Prostate gland (tissue), 2 donors: ENCODE measurements at regions not wholly inside any gene's neighbourhood (a gene's known extent, or its start where the extent isn't known, plus 50 kb on each side); places are given as distances from the start of the nearest gene placed in this dataset.

ENCODE experiments used
- POLR2A ChIP-seq: fragments of 450-650 bp; IDR thresholded peaks from one replicate; pipeline ENCODE4 v1.6.1; 2016; ENCODE audit warnings: antibody characterized with exemption, mild to moderate bottlenecking
- TF ChIP-seq, protein P1 (sequence below), 4 experiments: fragments of 200-600 bp in 2 of 4; fragments of 450-650 bp in 2 of 4; sonication (generic) in 2 of 4; IDR thresholded peaks; 1 replicate in 3 of 4; 2 replicates in 1 of 4; pipeline ENCODE4 v1.5.1; 2016 to 2019; ENCODE audit warnings: antibody characterized with exemption in 4 of 4, mild to moderate bottlenecking in 2 of 4, moderate library complexity in 2 of 4

DNA sequence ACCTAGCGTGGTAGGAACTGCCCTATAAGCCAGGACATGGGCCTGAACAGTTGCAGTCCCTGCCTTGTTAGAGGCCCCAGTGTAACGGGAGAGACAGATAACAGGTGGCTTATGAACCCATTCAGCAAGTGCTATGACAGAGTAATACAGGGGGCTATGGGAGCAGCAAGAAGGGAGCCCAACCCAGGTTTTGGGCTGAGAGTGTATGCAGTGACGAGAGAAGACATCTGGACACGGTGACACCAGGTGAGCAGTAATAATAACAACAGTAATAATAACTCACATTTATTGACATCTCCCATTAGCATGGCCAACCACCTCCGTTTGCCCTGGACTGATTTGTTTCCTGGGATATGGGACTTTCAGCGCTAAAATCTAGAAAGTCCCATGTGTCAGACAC, 100.8 kb downstream of the IRX5 start:
- TF ChIP-seq, protein P1, sequence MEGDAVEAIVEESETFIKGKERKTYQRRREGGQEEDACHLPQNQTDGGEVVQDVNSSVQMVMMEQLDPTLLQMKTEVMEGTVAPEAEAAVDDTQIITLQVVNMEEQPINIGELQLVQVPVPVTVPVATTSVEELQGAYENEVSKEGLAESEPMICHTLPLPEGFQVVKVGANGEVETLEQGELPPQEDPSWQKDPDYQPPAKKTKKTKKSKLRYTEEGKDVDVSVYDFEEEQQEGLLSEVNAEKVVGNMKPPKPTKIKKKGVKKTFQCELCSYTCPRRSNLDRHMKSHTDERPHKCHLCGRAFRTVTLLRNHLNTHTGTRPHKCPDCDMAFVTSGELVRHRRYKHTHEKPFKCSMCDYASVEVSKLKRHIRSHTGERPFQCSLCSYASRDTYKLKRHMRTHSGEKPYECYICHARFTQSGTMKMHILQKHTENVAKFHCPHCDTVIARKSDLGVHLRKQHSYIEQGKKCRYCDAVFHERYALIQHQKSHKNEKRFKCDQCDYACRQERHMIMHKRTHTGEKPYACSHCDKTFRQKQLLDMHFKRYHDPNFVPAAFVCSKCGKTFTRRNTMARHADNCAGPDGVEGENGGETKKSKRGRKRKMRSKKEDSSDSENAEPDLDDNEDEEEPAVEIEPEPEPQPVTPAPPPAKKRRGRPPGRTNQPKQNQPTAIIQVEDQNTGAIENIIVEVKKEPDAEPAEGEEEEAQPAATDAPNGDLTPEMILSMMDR (IDR thresholded peaks at IDR 0.05) = no peak
- no peak for TF ChIP-seq POLR2A
